ENCODE measurements at regions not wholly inside any gene's neighbourhood (a gene's known extent, or its start where the extent isn't known, plus 50 kb on each side); places are given as distances from the start of the nearest gene placed in this dataset.

DNA sequence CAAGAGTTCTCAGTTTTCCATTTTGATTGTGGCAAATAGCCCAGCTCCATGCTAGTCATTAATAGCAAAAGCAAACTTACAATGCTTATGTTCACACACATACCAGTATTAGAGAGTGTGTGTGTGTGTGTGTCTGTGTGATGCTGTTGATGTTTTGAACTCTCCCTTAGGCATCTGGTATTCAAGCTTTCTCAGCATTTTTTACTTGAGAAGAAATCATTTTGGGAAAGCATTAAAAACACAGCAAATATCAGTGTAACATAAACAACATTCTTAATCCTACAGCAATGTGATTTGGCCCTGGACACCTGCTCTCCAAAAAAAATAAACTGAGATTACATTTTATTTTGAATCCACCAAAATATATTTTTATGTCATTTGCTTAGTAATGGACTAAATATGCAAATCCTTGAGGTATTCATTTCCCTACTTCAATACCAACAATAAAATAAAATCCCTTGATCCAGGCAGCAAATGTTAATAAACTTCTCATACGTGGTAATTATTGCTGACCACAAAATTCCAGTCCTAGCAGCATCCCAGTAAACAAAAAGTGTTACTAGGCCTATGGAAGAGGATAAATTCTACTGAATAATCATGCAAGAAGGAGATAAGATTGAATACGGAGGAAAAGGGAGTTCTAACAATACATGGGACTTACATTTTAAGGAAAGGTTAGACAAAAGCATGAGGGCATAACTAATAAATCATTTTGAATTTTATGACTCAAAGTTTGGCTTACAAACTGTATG lies 249.5 kb upstream of the CLEC14A start:
- TF ChIP-seq POU2F2 (IDR thresholded peaks at IDR 0.05; ENCODE audit: low read depth, low read length): no peak
- TF ChIP-seq PAX5 (IDR thresholded peaks at IDR 0.05; ENCODE audit: insufficient read depth, low read length, severe bottlenecking): no peak
- TF ChIP-seq SPI1 (IDR thresholded peaks at IDR 0.05; ENCODE audit: low read depth, low read length): no peak
- FAIRE-seq: no peak
- DNase-seq (ENCODE audit: insufficient read length, low spot score): no peak

GRCh38 chr14:38504175-38504574 lies 248.3 kb upstream of the CLEC14A start:
- TF ChIP-seq SPI1 (IDR thresholded peaks at IDR 0.05; ENCODE audit: low read depth, low read length) (no peak), POLR2AphosphoS5 (IDR thresholded peaks at IDR 0.05; ENCODE audit: low read depth, low read length) (no peak), POU2F2 (IDR thresholded peaks at IDR 0.05; ENCODE audit: low read depth, low read length) (no peak), PAX5 (IDR thresholded peaks at IDR 0.05; ENCODE audit: insufficient read depth, low read length, severe bottlenecking) (no peak), POLR2A (IDR thresholded peaks at IDR 0.05; ENCODE audit: low read depth, low read length) (no peak), TAF1 (IDR thresholded peaks at IDR 0.05; ENCODE audit: low read depth, low read length) (no peak)
- no peak for FAIRE-seq
- DNase-seq (ENCODE audit: insufficient read length, low spot score): no peak

GRCh38 chr14:38502239-38502638 lies 246.3 kb upstream of the CLEC14A start:
- TF ChIP-seq PAX5 (IDR thresholded peaks at IDR 0.05; ENCODE audit: insufficient read depth, low read length, severe bottlenecking): no peak
- no peak for TF ChIP-seq TAF1 (IDR thresholded peaks at IDR 0.05; ENCODE audit: low read depth, low read length)
- TF ChIP-seq POLR2AphosphoS5 (IDR thresholded peaks at IDR 0.05; ENCODE audit: low read depth, low read length): no peak
- TF ChIP-seq POU2F2 (IDR thresholded peaks at IDR 0.05; ENCODE audit: low read depth, low read length): no peak
- no peak for TF ChIP-seq SPI1 (IDR thresholded peaks at IDR 0.05; ENCODE audit: low read depth, low read length)
- no peak for TF ChIP-seq POLR2A (IDR thresholded peaks at IDR 0.05; ENCODE audit: low read depth, low read length)
- DNase-seq (ENCODE audit: insufficient read length, low spot score) (no peak), FAIRE-seq (no peak)

- no peak for TF ChIP-seq TAF1 (IDR thresholded peaks at IDR 0.05; ENCODE audit: low read depth, low read length)
- TF ChIP-seq SPI1 (IDR thresholded peaks at IDR 0.05; ENCODE audit: low read depth, low read length): no peak
- TF ChIP-seq POLR2A (IDR thresholded peaks at IDR 0.05; ENCODE audit: low read depth, low read length): no peak
- TF ChIP-seq POU2F2 (IDR thresholded peaks at IDR 0.05; ENCODE audit: low read depth, low read length): no peak
- no peak for TF ChIP-seq PAX5 (IDR thresholded peaks at IDR 0.05; ENCODE audit: insufficient read depth, low read length, severe bottlenecking)
- TF ChIP-seq POLR2AphosphoS5 (IDR thresholded peaks at IDR 0.05; ENCODE audit: low read depth, low read length): no peak
- FAIRE-seq (no peak), DNase-seq (ENCODE audit: insufficient read length, low spot score) (no peak)
Measured at GRCh38 chr14:38500125-38500524, 244.2 kb upstream of the CLEC14A start.

GRCh38 chr14:38496092-38496491 lies 240.2 kb upstream of the CLEC14A start:
- FAIRE-seq (no peak), DNase-seq (ENCODE audit: insufficient read length, low spot score) (no peak)
- TF ChIP-seq POLR2A (IDR thresholded peaks at IDR 0.05; ENCODE audit: low read depth, low read length) (no peak), PAX5 (IDR thresholded peaks at IDR 0.05; ENCODE audit: insufficient read depth, low read length, severe bottlenecking) (no peak), POU2F2 (IDR thresholded peaks at IDR 0.05; ENCODE audit: low read depth, low read length) (no peak), SPI1 (IDR thresholded peaks at IDR 0.05; ENCODE audit: low read depth, low read length) (no peak), TAF1 (IDR thresholded peaks at IDR 0.05; ENCODE audit: low read depth, low read length) (no peak), POLR2AphosphoS5 (IDR thresholded peaks at IDR 0.05; ENCODE audit: low read depth, low read length) (no peak)

- FAIRE-seq (no peak), DNase-seq (ENCODE audit: insufficient read length, low spot score) (no peak)
- no peak for TF ChIP-seq POLR2AphosphoS5 (IDR thresholded peaks at IDR 0.05; ENCODE audit: low read depth, low read length)
- TF ChIP-seq TAF1 (IDR thresholded peaks at IDR 0.05; ENCODE audit: low read depth, low read length): no peak
- no peak for TF ChIP-seq POLR2A (IDR thresholded peaks at IDR 0.05; ENCODE audit: low read depth, low read length)
- no peak for TF ChIP-seq PAX5 (IDR thresholded peaks at IDR 0.05; ENCODE audit: insufficient read depth, low read length, severe bottlenecking)
- no peak for TF ChIP-seq SPI1 (IDR thresholded peaks at IDR 0.05; ENCODE audit: low read depth, low read length)
- no peak for TF ChIP-seq POU2F2 (IDR thresholded peaks at IDR 0.05; ENCODE audit: low read depth, low read length)
Measured at GRCh38 chr14:38490273-38490672, 234.4 kb upstream of the CLEC14A start.

DNA sequence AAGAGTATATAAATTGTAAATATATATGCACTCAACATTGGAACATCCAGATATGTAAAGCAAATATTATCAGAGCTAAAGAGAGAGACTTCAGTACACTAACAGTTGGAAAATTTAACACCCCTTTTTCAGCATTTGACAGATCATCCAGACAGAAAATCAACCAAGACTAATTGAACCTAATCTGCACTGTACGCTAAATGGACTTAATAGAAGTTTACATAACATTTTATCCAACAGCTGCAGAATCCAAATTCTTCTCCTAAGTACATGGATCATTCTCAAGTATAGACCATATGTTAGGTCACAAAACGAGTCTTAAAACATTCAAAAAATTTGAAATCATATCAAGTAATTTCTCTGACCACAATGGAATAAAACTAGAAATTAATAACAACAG lies 229.1 kb upstream of the CLEC14A start:
- no peak for TF ChIP-seq TAF1 (IDR thresholded peaks at IDR 0.05; ENCODE audit: low read depth, low read length)
- no peak for TF ChIP-seq POU2F2 (IDR thresholded peaks at IDR 0.05; ENCODE audit: low read depth, low read length)
- no peak for TF ChIP-seq PAX5 (IDR thresholded peaks at IDR 0.05; ENCODE audit: insufficient read depth, low read length, severe bottlenecking)
- TF ChIP-seq POLR2A (IDR thresholded peaks at IDR 0.05; ENCODE audit: low read depth, low read length): no peak
- no peak for TF ChIP-seq POLR2AphosphoS5 (IDR thresholded peaks at IDR 0.05; ENCODE audit: low read depth, low read length)
- no peak for TF ChIP-seq SPI1 (IDR thresholded peaks at IDR 0.05; ENCODE audit: low read depth, low read length)
- DNase-seq (ENCODE audit: insufficient read length, low spot score) (no peak), FAIRE-seq (no peak)

- DNase-seq (ENCODE audit: insufficient read length, low spot score) (no peak), FAIRE-seq (no peak)
- TF ChIP-seq TAF1 (IDR thresholded peaks at IDR 0.05; ENCODE audit: low read depth, low read length) (no peak), POLR2A (IDR thresholded peaks at IDR 0.05; ENCODE audit: low read depth, low read length) (no peak), POLR2AphosphoS5 (IDR thresholded peaks at IDR 0.05; ENCODE audit: low read depth, low read length) (no peak), PAX5 (IDR thresholded peaks at IDR 0.05; ENCODE audit: insufficient read depth, low read length, severe bottlenecking) (no peak), POU2F2 (IDR thresholded peaks at IDR 0.05; ENCODE audit: low read depth, low read length) (no peak), SPI1 (IDR thresholded peaks at IDR 0.05; ENCODE audit: low read depth, low read length) (no peak)
Measured at GRCh38 chr14:38481952-38482678, 226.2 kb upstream of the CLEC14A start.

- no peak for DNase-seq (ENCODE audit: insufficient read length, low spot score)
- FAIRE-seq: no peak
- TF ChIP-seq POU2F2 (IDR thresholded peaks at IDR 0.05; ENCODE audit: low read depth, low read length) (no peak), SPI1 (IDR thresholded peaks at IDR 0.05; ENCODE audit: low read depth, low read length) (no peak), POLR2AphosphoS5 (IDR thresholded peaks at IDR 0.05; ENCODE audit: low read depth, low read length) (no peak), PAX5 (IDR thresholded peaks at IDR 0.05; ENCODE audit: insufficient read depth, low read length, severe bottlenecking) (no peak), TAF1 (IDR thresholded peaks at IDR 0.05; ENCODE audit: low read depth, low read length) (no peak), POLR2A (IDR thresholded peaks at IDR 0.05; ENCODE audit: low read depth, low read length) (no peak)
Measured at GRCh38 chr14:38469156-38469555, 213.3 kb upstream of the CLEC14A start.

All from GM12891 (cell line).